Activated T-cell treated with anti-CD3 and anti-CD28 coated beads for 1 hour (primary cell): ENCODE measurements at regions not wholly inside any gene's neighbourhood (a gene's known extent, or its start where the extent isn't known, plus 50 kb on each side); places are given as distances from the start of the nearest gene placed in this dataset.

ENCODE experiments used
- DNase-seq: peaks from one replicate; pipeline ENCODE4 v3.0.0-alpha.2; 2020; ENCODE audit warnings: low read depth

DNA sequence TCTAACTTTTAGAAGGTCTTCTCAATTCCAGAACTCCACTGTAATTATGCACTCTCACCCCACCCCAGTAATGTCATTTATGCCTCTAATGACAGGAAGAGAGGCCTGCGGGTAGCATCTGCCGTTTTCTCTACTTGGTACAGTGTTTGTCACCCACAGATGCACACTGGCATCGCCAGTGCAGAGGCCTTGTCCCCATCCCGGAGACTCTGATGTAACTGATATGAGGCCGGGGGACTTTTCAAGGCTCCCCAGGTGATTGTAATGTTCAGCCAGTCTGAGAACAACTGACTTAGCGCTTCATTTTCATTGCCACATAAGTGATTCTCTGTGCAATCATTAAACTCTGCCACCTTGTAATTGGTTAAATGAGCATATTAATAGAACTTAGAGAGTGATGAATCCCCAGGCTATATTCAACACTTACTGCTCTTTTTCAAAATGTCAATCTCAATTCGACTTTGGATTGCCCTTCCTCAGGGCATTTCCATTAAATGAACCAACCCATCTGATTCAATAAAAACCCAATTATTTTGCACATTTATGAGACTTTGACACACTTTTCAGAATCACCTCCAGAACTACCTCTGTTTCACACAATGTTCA, 113.2 kb downstream of the HERPUD2 start:
- no peak for DNase-seq

DNA sequence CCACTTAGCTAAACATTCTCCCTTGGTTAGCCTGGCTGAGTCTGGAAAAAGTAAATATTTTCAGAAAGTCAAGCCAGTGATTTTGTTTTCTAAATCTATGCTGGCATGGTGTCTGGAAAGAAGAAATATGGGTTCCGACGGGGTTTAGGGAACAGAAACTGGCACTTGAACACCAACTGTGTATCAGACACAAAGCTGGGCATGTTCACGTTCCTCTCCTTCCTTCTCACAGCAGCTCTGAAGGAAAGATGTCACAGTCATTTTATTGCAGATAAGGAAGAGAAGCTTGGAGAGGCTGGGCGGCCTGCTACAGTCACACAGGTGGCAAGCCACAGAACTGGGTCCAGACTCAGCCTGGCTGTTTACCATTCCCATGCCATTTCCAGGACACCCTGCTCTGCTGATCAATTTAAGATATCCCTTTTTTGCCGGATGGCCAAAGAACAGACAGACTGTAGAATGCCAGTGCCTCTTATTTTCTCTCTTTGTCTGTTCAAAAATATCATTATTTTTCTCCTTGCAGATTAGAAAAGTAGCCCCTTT, 118.8 kb downstream of the HERPUD2 start:
- DNase-seq: no peak

DNA sequence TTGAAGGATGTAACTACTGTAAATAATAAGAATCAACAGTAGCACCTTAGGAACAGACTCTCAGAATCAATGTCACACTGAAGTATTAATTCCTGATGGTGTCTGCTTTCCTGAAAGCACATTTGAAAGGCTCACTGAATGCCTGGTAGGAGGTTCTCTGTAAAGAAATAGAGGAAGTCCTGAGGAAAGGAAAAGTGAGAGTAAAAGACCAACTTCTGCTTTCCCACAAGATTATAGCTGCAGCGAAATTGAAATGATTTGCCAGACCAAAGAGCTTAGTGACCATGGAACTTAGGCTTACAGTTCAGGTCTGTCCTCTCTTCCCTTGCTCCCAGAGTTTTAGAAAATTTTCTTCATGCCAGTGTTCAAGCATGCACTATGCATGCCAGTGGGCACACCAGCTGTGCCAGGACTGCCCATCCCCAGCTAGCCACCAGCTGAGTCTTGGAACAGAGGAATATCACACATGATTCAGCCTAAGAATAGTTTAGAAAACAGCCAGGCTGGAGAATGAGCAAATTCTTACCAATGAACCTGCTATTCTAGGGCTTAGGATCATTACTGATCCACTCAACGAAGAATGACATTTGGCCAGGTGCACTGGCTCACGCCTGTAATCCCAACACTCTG, 123.2 kb downstream of the HERPUD2 start:
- DNase-seq: no peak

DNA sequence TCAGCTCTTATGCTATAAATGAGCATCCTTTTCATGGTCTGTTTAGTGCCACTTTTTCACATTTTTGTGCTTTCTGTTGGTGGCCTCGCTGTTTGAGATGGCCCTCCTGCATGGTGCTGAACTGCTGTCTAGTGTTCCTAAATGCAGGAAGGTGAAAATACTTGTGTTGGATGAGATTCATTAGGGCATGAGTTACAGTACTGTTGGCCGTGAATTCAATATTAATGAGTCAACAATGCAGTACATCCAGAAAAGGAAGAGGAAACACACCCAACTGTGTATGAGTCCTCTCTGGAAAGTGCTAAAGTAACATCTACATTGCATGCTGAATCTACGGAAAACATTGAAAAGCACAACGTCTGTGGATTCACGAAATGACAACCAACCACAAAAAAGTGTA, 124.0 kb downstream of the HERPUD2 start:
- no peak for DNase-seq

DNA sequence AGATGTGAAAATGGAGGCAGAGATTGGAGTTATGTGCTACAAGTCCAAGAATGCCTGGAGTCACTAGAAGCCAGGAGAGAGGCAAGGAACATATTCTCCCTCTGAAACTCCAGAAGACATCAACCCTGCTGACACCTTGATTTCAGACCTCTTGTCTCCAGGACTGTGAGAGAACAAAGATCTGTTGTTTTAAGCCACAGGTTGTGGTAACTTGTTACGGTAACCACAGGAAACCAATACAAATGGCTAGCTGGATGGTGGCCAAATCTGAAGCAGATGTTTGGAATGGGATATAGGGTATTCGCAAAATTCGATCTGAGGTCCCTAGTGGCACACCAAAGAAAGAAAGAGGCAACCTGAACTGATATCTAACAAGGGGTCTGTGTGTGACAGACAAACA, 129.0 kb downstream of the HERPUD2 start:
- DNase-seq: no peak

DNA sequence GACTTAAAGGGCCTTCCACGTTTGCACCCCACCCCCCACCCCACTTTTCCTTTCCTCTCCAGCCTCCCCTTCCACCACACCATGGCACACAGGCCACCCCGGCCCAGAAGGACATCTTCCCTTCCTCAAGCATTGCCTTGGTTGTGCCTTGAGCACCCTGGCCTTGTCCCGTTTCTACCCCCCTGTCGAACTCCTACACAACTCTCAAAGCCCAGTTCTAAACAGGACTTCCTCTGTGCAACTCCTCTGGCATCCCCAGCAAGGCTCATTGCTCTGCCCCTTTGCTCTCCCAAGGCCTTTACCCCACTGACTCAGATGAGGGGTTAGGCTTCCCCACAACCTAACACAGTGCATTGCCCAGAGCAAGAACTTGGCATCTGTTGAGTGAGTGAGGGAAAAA, 136.1 kb downstream of the HERPUD2 start:
- no peak for DNase-seq

DNA sequence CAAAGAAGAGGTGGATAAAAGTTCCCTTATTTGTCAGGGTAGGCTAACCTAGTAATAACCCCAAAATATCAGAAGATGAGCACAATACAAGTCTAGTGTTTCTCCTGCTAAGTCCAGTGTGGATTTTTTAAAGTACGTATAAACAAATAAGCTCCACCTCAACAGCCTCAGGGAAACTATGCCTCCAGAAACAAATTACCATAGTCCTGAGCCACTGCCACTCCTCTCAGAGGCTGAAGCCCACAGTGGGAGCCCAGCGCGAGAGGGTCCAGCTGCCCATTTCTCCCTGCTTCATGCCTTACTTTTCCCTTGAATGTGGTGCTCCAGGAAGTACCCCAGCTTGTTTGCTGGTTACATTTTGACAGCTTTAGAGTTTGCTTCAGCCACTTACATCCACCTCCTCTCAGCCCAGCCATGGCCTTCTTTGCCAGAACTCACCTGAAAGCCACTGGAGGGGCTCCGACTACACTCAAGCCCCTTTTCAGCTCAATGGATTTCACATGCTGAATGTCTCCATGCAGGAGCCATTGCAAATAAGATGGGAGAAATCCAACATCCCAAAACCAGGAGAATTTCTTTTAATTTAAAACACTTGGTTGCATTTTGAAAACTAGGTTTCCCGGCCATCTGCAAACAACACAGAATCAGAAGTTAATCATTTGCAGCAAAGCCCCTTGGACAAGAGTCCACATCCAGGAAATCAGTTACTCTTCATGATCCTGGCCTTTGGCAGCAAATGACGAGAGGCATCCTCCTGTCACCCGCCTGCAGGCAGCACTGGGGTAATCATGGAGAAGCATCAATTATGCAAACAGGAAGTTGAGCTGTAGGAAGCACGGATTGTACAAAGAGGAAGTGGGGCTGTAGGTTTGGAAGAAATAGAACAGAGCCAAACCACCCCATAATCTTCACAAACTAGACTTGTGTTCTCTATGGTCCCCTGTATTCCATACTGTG, 138.1 kb downstream of the HERPUD2 start:
- no peak for DNase-seq

DNA sequence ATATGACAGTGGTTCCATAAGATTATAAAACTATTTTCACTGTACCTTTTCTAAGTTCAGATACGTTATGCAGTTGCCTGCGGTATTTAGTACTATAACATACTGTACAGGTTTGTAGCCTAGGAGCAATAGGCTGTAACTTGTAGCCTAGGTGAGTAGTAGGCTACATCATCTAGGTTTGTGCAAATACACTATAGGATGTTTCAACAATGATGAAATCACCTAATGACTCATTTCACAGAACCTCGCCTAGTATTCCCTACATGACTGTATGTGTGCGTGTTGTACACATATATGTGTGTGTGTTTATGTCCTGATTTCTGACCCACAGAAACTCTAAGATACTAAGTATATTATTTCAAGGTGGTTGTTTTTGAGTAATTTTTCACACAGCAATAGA, 139.0 kb downstream of the HERPUD2 start:
- no peak for DNase-seq

DNA sequence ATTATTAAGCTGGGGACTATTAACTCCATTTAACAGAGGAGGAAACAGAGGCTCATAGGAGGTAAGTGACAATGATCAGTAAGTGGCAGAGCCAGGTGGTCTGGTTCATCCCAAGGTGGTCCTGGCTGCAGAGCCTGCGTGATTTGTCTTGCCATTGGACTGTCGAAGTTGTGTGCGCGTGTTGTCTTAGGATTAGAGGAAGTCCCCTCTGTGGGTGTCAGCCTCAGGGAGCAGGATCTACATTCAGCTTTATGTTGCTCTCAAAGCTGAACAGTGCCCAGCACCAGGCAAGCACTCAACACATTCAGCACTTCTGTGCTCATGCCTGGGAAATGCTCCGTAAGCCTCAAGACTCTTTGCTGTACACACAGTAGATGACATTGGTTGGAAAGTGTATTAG, 139.5 kb downstream of the HERPUD2 start:
- DNase-seq: no peak

DNA sequence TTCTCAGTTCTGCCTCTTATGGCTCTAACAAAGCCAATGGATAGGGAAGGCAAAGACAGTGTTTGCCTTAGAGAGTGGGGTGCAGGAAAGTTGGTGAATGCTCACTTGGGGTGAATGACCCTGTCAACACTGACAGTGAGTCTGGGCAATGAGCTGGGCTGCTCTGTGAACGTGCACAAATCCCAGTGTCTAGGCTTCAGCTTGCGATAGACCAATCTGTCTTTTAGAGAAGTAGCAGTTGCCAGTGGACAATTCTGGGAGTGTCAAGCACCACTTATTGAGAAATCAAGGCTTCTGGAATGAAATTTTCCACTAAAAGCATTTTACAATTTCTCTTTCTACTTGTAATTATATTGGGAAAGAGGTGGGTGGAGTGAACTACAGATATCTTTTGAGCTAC, 141.4 kb downstream of the HERPUD2 start:
- no peak for DNase-seq

DNA sequence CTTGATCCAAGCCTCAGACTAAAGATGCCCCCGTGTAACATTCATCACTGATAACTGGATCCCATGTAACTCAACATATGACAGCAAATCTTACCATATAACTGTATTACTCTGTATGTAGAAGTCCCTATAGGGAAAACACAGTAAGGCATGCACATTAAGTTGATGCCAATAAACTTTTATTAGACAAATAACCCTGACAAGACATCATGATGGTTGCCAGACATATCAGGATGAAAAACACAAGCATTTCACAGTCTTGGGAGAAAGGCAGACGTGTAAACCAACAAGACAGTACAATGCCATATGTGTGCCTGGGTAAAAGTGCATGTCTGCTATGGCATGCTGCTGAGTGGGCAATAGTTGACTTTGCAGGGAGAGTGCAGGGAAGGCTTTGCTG, 142.2 kb downstream of the HERPUD2 start:
- DNase-seq: no peak

DNA sequence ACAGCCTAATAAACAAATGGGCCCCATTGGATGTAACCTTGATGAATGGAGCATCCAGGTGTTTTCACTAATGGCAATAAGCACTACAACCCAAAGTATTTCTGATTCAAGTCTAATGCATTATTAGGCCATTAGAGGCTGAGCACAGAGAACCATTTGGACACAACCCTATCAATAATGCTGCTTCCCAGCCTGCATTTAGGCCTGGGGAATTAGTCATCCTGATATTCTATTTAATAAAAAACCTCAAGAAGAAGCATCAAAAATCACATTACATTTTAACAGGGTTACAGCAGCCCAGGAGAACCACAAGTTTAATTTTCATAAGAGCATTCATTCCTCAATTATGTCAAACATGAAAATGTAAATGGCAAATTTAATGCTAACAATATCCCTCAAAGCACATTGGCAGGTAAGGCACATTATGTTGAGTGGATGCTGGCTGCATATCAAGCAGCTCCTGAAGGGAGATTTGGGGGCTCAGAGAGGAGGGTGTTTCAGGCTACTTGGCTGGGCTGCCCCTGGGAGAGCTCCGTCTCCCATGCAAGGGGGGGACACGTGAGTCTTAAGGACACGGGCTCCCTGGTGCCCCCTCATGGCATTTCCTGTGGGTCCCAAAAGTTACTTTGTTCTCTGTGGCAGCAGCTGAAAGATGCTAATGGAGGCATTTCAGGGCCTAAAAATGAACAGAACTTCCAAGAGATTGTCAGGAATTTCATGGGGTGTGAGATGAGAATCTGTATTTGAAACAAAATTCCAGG, 143.4 kb downstream of the HERPUD2 start:
- DNase-seq: no peak

DNA sequence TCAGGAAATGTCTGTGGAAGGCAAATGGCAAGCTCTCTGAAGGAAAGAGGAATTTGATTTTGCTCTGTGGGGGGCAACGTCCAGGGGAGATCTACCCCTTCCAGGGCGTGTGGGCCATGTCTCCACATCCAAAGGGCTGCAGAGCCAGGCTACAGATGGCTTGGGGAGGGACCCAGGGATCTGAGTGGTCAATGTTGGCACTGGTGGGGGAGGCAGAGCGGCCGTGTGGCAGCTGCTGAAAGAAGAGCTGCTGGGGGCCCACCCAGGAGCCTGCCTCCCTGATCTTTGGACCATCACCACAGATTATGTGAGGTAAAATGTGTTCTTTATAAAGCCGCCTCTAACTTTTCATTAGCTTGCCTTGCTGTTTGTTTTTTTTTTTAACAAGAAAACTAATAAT, 144.1 kb downstream of the HERPUD2 start:
- no peak for DNase-seq

DNA sequence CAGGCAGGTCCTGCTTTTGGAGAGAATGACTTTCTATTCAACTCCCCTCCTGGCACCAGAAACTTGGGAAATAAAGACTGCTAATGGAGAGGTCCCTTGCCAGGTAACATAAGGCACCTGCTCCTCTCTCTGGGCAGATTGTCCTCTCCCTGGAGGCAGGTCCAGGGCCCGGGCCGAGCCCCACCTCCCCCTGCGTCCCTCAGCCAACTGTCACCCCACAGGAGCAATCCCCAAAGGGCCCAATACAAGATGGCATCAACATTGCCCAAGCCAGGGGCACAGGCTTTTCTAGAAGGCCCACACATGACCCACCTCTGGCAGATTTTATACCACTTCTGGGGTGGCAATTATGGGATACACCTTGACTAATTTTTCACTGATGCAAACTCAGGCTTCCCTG, 145.2 kb downstream of the HERPUD2 start:
- no peak for DNase-seq

DNA sequence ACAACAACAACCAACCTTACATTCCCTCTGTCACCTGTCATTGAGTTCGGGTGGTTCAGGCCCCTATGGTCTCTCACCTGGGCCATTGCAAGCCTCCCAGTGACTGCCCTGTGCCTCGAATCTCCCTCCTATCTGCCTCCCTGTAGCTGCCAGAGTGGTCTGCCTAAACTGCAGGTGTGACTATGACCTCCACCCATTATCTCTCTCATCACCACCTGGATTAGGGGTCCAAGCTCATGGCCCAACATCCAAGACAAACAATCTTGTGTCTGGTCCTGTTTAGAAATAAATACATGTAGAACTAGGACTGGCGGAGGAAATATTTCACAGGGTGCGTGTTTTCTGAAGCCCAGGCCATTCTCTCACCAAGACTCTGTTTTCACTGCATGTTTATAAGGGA, 146.6 kb downstream of the HERPUD2 start:
- DNase-seq: no peak

DNA sequence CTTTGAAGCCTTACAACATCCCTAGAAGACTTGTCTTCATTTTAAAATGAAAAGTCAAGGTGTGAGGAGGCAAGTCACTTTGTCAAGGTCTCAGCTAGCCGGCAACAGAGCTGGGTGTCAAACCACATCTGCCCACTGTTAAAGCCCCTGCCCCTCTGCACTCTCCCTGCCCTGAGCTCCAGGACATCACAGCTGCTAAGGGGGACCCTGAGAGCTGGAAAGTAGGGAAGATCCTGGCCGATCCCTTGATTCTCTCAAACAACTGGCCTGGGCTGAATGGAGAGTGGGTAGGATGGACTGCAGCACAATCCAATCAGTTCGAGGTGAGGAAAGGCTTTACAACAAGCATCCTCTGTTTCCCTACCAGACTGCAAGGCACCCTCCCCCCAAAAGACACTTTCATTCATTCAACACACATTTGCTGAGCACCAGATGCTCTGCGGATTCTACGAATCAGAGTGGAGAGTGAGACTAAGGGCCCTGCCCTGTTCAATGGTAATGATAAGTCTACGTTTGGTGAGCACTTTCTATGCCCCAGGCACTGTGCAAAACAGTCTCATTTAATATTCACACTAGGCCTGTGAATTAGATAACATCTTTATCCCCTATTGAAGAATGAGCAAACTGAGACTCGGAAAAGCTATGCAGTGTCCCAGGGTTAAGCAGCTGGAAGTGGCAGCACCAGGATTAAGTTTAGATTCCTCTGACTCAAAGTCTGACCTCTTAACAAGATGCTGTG, 148.1 kb downstream of the HERPUD2 start:
- no peak for DNase-seq

DNA sequence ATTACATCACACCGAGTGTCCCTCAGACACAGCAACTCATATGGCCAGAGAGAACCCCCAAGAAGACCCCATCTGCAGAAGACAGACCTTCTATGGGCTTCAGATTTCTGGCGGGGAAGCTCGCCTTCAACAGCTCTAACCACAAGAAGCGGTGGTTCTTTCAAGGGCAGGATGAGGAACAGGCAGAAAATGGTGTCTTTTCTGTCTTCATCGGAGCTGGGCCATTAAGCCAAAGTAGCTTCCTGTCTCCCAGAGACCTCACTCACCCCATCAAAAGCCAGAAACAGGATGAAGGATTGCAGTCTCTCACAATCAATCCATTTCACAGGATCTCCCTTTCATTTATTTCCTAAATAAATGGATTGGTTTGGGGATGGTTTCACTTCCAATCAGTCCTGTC, 149.1 kb downstream of the HERPUD2 start:
- no peak for DNase-seq

DNA sequence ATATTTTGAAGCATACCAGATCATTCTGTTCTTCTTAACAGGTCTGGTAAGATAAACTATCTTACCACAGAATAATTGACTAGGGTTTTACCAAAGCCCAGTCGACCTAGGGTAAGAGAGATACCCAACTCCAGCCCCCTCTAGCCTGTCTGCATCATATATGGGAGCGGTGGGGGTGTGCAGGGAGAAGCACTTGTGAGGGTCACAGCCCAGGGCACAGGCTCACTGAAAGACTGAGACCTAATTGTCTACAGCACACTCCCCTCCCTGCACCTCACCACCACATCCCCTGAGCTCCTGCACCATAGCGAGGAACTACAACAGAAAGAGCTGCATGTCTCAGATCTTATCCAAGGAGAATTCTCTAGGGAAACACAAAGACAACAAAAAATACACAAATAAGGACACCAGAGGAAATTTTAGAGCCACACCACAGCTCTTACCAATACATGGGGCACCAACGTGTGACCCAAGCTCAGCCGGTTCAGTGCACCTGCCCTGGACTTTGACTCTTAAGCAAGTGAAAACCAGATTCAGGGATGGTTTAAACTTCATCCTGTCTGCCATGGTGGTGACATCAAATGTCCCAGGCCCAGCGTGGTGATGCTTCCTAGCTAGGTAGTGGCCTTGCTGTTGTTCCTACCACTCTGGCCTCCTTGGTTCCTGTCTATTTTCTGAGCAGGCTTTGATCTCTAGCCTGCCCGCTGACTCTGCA, 150.8 kb downstream of the HERPUD2 start:
- DNase-seq: no peak

DNA sequence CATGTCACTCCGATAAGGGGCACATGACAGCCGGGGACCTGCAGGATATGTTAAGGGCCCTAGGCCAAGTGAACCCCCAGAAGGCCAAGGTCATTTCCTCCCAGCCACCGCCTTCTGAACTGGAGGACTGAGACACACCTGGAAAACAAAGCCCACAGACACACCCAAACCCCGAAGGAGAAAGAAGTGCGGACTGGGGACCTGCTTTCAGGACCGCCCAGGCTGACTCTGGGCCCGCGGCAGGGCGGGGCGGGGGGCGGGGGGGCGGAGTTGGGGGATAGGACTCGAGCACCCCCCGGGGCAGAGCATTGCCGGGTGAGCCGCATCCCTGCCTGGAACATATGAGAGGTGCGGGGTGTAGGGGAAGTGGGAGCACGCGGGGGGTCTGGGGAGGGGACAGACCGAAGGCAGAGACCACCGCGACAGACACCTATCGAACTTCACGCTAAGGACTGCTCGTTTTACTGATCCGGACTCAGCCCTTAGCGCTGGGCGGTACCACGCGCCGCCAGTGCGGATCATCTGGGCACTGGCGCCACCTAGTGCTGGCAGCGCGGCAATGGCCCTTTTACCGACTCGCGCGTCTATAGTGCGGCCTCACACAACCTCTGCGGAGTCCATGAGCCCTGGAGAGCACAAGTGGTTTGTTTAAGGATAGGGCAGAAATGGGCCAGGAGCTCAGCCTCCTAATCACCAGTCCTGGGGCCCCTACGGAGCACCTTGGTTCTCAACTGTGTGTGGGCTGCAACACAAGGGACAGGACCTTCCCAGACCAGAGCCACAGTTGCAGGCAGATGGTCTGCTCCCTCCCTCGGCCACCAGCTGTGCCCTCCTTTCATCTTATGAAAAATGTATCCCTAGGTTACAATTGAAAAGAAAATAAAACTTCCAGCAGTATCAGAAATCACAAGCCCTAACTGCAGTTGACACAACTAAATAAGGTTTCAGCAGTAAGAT, 157.6 kb downstream of the HERPUD2 start:
- DNase-seq: peak; percentile 80

DNA sequence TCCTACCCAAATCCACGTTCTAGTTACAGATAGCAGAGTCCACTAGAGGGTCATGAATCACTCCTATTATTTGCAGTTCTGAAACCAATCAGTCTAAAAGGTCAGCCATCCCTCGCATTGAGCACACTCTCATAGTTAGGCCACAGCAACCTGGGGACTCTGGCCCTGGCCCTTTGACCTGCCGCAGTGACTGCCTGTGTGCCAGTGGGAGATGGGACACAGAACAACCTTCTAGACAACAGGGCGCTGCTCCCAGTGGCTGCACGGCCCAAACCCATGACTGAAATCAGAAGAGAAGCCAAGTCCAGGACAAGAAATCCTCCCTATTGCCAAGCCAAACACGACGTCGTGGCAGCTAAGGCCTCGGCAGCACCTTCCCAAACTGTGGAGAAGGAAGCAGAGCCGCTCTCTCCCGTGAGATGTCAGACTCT, 158.5 kb downstream of the HERPUD2 start:
- no peak for DNase-seq
